ENCODE measurements at regions not wholly inside any gene's neighbourhood (a gene's known extent, or its start where the extent isn't known, plus 50 kb on each side); places are given as distances from the start of the nearest gene placed in this dataset.

DNA sequence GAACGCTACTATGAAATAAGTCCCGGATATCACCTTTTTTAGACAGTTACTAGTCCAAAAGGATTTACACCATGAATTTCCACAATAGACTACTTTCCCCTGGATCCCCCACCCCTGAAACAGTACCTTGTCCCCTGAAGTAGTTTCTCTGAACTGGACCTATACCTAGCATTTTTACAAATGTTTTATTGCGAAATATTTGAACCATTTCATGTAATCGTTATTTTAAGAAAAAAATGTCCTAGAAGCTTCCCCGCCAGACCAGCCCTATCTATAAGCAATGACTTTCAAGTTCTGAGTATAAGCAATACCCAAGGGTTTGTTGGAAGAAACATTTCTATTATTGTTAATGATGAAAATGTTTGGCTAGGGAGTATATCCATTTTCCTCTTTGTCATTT lies 517.8 kb upstream of the IGFBP7 start (continued):
- no peak for TF ChIP-seq GFI1B (tag by site-specific recombination; IDR thresholded peaks at IDR 0.05)

DNA sequence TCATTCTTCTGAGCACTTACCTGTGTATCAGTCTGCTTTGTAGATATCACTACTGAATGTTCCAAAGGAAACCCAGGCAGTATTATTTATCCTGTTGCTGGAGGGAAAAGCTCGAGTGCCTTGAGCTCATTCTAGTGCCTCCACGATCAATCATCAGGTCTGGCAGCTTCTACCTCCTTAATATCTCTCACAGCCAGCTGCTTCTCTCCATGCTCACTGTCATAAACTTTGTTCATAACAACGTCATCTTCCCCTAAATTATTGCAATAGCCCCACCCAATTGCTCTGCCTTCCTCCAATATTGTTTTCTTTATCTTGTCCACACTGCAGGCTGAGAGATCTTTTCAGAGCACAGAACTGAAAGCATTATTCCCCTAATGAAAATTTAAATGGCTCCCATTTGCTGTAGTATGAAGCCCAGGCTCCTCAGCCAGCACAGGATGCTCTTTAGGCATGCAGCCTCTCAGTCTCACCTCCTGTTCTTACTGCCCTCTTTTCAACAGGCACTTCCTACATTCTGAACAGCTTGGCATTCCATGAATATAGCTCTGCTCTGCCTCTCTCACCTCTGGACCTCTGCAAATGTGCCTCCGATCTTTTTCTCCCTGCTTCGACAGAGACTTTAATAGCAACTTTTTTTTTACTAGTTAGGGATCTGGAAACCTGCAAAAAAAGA lies 504.2 kb upstream of the IGFBP7 start:
- ChIA-PET POLR2A (no interaction called here), CTCF (interaction anchor here (0.6 kb wide), 1 partner anchor 1444 kb away, joined by 4 read pairs; no protein-coding TSS in a partner anchor)
- no peaks in the 10 kb centered on the region for H3K36me3 ChIP-seq (ENCODE audit: control insufficient read depth in 2 of 2, insufficient read depth in 1 of 2, low read length in 2 of 2)
- no peak overlapping the region for H3K27ac ChIP-seq (ENCODE audit: extremely low read depth, low read depth, low read length)
- no peaks in the 10 kb centered on the region for H3K4me1 ChIP-seq (ENCODE audit: control insufficient read depth, insufficient read depth, low read length)
- no peaks in the 10 kb centered on the region for H3K9me3 ChIP-seq (ENCODE audit: control insufficient read depth, insufficient read depth, low read depth, low read length)
- H3K4me3 ChIP-seq (ENCODE audit: low read depth, low read length), result no peak overlapping the region
- no peak for TF ChIP-seq ZNF660 (tag by site-specific recombination; IDR thresholded peaks at IDR 0.05)

DNA sequence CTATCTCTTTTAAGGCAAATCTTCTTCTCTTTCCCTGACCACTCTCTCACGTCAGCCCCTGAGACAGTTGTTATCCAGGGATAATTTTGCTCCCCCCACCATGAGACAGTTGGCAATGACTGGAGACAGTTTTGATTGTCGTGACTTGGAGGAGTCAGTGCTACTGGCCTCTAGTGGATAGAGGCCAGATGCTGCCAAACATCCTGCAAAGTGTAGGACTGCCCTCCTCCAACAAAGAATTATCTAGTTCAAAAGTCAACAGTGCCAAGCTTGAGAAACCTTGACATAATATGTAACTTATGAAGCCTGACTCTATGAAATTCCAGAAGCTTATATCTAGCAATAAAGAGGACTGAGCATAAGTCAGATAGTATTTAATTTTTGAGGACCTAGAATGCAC lies 502.1 kb upstream of the IGFBP7 start:
- no peak overlapping the region for H3K27ac ChIP-seq (ENCODE audit: extremely low read depth, low read depth, low read length)
- no peaks in the 10 kb centered on the region for H3K4me1 ChIP-seq (ENCODE audit: control insufficient read depth, insufficient read depth, low read length)
- H3K4me3 ChIP-seq (ENCODE audit: low read depth, low read length), result no peak overlapping the region
- H3K9me3 ChIP-seq (ENCODE audit: control insufficient read depth, insufficient read depth, low read depth, low read length), result no peaks in the 10 kb centered on the region
- TF ChIP-seq ZNF132 (tag by site-specific recombination; IDR thresholded peaks at IDR 0.05; ENCODE audit: borderline replicate concordance) (no peak), ZNF155 (tag by site-specific recombination; IDR thresholded peaks at IDR 0.05) (no peak), ZFP41 (tag by site-specific recombination; IDR thresholded peaks at IDR 0.05; ENCODE audit: borderline replicate concordance) (no peak), ZNF311 (tag by site-specific recombination; IDR thresholded peaks at IDR 0.05; ENCODE audit: borderline replicate concordance) (no peak), ZNF416 (tag by site-specific recombination; IDR thresholded peaks at IDR 0.05) (no peak), TCF7L2 (IDR thresholded peaks at IDR 0.05; ENCODE audit: borderline replicate concordance, low read depth, low read length) (no peak), ZNF623 (tag by site-specific recombination; IDR thresholded peaks at IDR 0.05) (no peak), KLF7 (tag by site-specific recombination; IDR thresholded peaks at IDR 0.05; ENCODE audit: borderline replicate concordance) (no peak), ZNF768 (tag by site-specific recombination; IDR thresholded peaks at IDR 0.05) (no peak), ZNF133 (tag by site-specific recombination; IDR thresholded peaks at IDR 0.05) (no peak), ZNF777 (tag by site-specific recombination; IDR thresholded peaks at IDR 0.05; ENCODE audit: borderline replicate concordance) (no peak)
- TF ChIP-seq, protein P1, sequence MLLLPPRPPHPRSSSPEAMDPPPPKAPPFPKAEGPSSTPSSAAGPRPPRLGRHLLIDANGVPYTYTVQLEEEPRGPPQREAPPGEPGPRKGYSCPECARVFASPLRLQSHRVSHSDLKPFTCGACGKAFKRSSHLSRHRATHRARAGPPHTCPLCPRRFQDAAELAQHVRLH (tag by site-specific recombination; IDR thresholded peaks at IDR 0.05), result no peak
- TF ChIP-seq, protein P2, sequence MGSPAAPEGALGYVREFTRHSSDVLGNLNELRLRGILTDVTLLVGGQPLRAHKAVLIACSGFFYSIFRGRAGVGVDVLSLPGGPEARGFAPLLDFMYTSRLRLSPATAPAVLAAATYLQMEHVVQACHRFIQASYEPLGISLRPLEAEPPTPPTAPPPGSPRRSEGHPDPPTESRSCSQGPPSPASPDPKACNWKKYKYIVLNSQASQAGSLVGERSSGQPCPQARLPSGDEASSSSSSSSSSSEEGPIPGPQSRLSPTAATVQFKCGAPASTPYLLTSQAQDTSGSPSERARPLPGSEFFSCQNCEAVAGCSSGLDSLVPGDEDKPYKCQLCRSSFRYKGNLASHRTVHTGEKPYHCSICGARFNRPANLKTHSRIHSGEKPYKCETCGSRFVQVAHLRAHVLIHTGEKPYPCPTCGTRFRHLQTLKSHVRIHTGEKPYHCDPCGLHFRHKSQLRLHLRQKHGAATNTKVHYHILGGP (tag by site-specific recombination; IDR thresholded peaks at IDR 0.05), result no peak
- H3K36me3 ChIP-seq (ENCODE audit: control insufficient read depth in 2 of 2, insufficient read depth in 1 of 2, low read length in 2 of 2), result no peaks in the 10 kb centered on the region
- ChIA-PET CTCF (no interaction called here), POLR2A (no interaction called here)

DNA sequence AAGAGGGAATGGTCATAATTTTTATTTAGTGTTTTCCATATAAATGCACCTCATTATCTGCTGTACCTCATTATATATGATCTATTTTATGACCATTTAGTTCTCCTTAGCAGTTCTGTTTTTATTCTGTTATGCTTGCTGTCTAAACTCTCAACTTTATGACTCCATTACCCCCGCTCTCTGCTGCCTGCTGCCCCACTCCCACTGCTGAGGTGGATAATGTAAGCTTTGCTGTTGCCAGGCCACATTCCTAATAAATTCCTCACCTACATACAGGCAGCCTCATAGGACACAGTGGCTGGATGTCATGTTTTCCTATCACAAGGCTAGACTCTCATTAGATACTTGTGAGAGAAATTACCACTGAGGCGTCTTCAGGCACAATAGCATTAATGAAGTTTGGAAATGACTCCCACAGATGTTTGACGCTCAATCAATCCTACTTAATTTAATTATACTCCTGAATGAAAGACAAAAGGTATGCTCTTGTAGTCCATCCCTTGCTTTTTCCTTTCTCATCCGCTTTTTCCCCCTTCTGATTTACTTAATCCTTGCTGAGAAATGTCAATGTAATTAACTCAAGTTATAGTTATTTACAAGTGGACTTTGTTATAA lies 497.5 kb upstream of the IGFBP7 start:
- ChIA-PET CTCF (no interaction called here), POLR2A (no interaction called here)
- H3K4me1 ChIP-seq (ENCODE audit: control insufficient read depth, insufficient read depth, low read length), result no peaks in the 10 kb centered on the region
- no peaks in the 10 kb centered on the region for H3K9me3 ChIP-seq (ENCODE audit: control insufficient read depth, insufficient read depth, low read depth, low read length)
- no peak overlapping the region for H3K4me3 ChIP-seq (ENCODE audit: low read depth, low read length)
- H3K27ac ChIP-seq (ENCODE audit: extremely low read depth, low read depth, low read length), result no peak overlapping the region
- H3K36me3 ChIP-seq (ENCODE audit: control insufficient read depth in 2 of 2, insufficient read depth in 1 of 2, low read length in 2 of 2), result no peaks in the 10 kb centered on the region
- TF ChIP-seq, protein P3, sequence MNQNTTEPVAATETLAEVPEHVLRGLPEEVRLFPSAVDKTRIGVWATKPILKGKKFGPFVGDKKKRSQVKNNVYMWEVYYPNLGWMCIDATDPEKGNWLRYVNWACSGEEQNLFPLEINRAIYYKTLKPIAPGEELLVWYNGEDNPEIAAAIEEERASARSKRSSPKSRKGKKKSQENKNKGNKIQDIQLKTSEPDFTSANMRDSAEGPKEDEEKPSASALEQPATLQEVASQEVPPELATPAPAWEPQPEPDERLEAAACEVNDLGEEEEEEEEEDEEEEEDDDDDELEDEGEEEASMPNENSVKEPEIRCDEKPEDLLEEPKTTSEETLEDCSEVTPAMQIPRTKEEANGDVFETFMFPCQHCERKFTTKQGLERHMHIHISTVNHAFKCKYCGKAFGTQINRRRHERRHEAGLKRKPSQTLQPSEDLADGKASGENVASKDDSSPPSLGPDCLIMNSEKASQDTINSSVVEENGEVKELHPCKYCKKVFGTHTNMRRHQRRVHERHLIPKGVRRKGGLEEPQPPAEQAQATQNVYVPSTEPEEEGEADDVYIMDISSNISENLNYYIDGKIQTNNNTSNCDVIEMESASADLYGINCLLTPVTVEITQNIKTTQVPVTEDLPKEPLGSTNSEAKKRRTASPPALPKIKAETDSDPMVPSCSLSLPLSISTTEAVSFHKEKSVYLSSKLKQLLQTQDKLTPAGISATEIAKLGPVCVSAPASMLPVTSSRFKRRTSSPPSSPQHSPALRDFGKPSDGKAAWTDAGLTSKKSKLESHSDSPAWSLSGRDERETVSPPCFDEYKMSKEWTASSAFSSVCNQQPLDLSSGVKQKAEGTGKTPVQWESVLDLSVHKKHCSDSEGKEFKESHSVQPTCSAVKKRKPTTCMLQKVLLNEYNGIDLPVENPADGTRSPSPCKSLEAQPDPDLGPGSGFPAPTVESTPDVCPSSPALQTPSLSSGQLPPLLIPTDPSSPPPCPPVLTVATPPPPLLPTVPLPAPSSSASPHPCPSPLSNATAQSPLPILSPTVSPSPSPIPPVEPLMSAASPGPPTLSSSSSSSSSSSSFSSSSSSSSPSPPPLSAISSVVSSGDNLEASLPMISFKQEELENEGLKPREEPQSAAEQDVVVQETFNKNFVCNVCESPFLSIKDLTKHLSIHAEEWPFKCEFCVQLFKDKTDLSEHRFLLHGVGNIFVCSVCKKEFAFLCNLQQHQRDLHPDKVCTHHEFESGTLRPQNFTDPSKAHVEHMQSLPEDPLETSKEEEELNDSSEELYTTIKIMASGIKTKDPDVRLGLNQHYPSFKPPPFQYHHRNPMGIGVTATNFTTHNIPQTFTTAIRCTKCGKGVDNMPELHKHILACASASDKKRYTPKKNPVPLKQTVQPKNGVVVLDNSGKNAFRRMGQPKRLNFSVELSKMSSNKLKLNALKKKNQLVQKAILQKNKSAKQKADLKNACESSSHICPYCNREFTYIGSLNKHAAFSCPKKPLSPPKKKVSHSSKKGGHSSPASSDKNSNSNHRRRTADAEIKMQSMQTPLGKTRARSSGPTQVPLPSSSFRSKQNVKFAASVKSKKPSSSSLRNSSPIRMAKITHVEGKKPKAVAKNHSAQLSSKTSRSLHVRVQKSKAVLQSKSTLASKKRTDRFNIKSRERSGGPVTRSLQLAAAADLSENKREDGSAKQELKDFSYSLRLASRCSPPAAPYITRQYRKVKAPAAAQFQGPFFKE (tag by site-specific recombination; IDR thresholded peaks at IDR 0.05; ENCODE audit: borderline replicate concordance), result no peak
- no peak for TF ChIP-seq YY1 (tag by site-specific recombination; IDR thresholded peaks at IDR 0.05)
- TF ChIP-seq, protein P4, sequence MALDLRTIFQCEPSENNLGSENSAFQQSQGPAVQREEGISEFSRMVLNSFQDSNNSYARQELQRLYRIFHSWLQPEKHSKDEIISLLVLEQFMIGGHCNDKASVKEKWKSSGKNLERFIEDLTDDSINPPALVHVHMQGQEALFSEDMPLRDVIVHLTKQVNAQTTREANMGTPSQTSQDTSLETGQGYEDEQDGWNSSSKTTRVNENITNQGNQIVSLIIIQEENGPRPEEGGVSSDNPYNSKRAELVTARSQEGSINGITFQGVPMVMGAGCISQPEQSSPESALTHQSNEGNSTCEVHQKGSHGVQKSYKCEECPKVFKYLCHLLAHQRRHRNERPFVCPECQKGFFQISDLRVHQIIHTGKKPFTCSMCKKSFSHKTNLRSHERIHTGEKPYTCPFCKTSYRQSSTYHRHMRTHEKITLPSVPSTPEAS (tag by site-specific recombination; IDR thresholded peaks at IDR 0.05), result no peak
- TF ChIP-seq TCF7L2 (IDR thresholded peaks at IDR 0.05; ENCODE audit: borderline replicate concordance, low read depth, low read length), result no peak
